ENCODE measurements at regions not wholly inside any gene's neighbourhood (a gene's known extent, or its start where the extent isn't known, plus 50 kb on each side); places are given as distances from the start of the nearest gene placed in this dataset.

DNA sequence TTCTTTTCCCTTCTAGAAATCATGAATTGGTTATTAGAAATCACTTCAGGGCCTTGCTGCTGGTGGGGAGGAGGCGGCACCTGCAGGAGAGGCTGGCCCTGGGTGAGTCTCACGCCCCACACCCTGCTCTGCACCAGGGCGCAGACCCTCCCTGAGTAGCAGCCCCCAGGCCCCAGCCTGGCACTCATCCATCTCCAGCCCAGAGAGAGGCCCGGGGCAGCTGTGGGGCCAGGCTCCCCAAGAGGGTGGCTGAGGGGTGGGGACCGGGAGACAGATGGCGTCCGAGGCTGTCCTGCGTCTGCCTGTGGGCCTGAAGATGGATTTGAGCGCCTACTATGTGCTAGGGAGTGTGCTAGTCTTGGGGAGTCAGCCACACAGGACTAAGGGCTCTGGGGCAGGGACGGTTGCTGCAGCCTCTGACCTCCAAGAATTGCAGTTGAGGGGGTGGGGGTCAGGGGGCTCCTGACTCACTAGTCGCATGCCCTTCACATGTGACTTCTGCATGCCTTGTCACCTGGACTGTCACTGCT, 59.6 kb upstream of the GATA5 start:
- H3K4me1 ChIP-seq: no peaks in the 10 kb centered on the region
- no peak overlapping the region for H3K4me3 ChIP-seq
- H3K27me3 ChIP-seq: peaks cover 0 to 97% of the 10 kb centered on the region in 2 donors
- H3K36me3 ChIP-seq: no peaks in the 10 kb centered on the region
- H3K9me3 ChIP-seq: no peaks in the 10 kb centered on the region
- ATAC-seq (no peak), DNase-seq (no peak)
- H3K27ac ChIP-seq: no peak overlapping the region
- TF ChIP-seq, protein P1, sequence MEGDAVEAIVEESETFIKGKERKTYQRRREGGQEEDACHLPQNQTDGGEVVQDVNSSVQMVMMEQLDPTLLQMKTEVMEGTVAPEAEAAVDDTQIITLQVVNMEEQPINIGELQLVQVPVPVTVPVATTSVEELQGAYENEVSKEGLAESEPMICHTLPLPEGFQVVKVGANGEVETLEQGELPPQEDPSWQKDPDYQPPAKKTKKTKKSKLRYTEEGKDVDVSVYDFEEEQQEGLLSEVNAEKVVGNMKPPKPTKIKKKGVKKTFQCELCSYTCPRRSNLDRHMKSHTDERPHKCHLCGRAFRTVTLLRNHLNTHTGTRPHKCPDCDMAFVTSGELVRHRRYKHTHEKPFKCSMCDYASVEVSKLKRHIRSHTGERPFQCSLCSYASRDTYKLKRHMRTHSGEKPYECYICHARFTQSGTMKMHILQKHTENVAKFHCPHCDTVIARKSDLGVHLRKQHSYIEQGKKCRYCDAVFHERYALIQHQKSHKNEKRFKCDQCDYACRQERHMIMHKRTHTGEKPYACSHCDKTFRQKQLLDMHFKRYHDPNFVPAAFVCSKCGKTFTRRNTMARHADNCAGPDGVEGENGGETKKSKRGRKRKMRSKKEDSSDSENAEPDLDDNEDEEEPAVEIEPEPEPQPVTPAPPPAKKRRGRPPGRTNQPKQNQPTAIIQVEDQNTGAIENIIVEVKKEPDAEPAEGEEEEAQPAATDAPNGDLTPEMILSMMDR (IDR thresholded peaks at IDR 0.05): no peak
- intact Hi-C loops (cut with DNase I): no loop called here

DNA sequence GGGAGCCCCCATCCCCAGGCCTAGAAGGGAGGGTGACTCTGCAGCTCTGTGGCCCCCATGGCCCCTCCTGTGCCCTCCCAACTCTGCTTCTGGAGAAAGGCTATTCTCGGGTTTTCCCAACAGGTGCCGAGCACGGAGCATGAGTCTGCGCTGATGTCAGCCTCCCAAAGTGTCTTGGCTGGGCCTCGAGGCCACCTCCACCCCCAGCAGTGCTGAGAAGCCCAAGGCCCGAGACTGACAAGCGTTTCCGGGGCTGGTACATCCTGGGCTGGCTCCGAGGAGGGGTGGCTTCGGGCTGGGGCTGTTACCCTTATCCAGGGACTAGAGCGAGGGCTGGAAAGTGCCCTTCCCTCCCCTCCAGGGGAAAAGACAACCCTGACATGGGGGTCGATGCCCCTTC, 60.2 kb upstream of the GATA5 start:
- Histone ChIP-seq H3K27me3 (peaks cover 0 to 97% of the 10 kb centered on the region in 2 donors), H3K27ac (no peak overlapping the region), H3K4me3 (no peak overlapping the region), H3K9me3 (no peaks in the 10 kb centered on the region), H3K36me3 (no peaks in the 10 kb centered on the region), H3K4me1 (no peaks in the 10 kb centered on the region)
- no peak for ATAC-seq
- TF ChIP-seq, protein P1 (IDR thresholded peaks at IDR 0.05): no peak
- intact Hi-C loops (cut with DNase I): no loop called here
- no peak for DNase-seq

DNA sequence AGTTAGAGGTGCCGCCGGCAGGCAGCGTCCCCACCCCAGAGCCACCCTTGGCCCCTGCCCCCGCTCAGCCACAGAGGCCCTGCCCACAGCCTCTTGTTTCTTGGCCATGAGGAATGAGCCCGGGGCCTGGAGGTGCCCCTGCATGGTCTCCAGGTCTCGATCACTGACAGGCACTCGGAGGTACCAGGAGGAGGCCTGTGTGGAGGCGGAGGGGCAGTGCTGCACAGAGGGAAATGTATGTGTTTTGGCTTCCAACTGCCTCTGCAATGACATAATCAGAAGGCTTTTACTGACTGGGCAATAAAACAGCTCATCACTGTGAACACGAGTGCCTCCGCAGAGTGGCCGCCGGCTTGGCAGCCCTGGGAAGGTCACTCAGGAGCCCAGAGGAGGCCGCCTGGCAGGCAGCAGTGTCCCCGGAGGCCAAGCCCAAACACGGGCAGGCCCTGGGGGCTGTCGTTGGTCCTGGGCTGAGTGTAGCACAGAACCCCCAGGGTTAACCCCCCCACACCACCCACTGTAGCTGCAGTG, 61.1 kb upstream of the GATA5 start:
- H3K27me3 ChIP-seq: peaks cover 0 to 97% of the 10 kb centered on the region in 2 donors
- H3K9me3 ChIP-seq: no peaks in the 10 kb centered on the region
- no peak overlapping the region for H3K27ac ChIP-seq
- H3K36me3 ChIP-seq: no peaks in the 10 kb centered on the region
- no peak for ATAC-seq
- TF ChIP-seq, protein P1 (IDR thresholded peaks at IDR 0.05): no peak
- H3K4me3 ChIP-seq: no peak overlapping the region
- DNase-seq: no peak
- no peaks in the 10 kb centered on the region for H3K4me1 ChIP-seq
- intact Hi-C loops (cut with DNase I): no loop called here

DNA sequence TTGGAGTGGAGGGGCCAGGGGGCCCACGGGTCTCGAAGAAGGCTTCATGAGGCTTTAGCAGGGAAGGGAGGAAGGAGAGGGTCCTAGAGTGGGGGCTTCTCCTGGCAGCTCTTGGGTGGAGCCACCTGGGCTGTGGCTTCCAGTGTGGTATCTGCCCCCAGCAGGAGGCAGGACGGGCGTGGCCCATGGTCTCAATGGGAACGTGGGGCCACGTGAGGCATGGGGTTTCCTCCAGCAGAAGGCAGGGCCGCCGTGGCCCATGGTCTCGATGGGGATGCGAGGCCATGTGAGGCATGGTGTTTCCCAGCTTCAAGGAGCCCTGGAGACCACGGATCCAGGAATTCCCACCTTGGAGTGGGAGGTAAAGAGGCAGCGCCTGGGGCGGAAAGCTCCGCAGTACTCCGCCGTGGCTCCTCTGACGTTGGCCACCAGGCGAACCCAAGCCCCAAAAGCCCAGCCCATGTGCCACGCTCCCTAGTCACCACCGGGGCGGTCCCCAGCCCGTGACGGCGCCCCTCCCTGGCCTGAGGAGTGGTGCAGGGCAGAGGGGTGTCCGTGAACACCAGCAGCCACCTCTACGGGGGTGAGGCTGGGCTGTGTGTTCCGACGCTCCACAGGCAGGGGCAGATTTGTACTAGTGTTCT, 62.0 kb upstream of the GATA5 start:
- Histone ChIP-seq H3K27me3 (peaks cover 0 to 97% of the 10 kb centered on the region in 2 donors), H3K27ac (no peak overlapping the region), H3K4me3 (no peak overlapping the region), H3K36me3 (no peaks in the 10 kb centered on the region), H3K4me1 (no peaks in the 10 kb centered on the region), H3K9me3 (no peaks in the 10 kb centered on the region)
- intact Hi-C loops (cut with DNase I): no loop called here
- TF ChIP-seq, protein P1 (IDR thresholded peaks at IDR 0.05): no peak
- DNase-seq (no peak), ATAC-seq (no peak)

DNA sequence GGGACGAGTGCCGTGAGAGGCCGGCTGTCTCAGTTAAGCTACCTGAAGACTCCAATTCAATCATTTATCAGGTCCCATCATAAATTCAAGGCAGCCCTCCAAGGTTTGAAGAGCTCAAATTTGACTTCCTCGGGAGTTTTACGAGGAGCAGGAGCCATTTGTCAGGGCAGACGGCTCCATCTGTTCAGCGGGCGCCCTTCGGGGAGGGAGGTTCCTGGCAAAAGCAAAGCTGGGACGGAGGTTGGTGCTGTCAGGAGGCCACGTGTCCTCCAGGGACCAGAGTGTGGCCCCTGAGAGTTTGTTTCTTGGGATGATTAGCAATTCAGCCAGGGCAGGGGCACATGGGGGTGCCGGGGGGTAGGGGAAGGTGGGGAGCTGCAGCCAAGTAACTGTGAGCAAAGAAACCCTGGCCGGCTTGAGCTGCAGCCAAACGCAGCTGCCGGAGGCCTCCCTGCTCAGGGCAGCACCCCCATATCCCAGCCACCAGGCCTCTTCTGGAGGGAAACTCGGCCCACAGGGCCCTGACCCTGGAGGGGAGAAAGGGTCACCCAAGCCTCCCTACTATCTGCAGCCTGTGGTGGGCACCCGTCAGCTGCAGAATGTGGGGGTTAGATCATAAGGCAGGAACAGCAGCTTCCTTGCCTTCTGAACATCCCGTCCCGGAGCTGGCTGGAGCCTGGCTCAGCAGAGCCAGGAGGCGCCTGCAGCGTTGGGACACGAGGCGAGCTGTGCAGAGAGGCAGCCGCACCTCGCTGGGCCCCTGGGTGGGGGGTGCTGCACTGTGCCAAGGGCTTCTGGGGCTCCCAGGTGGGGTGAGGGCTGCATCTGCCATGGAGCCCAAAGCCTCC, 63.6 kb upstream of the GATA5 start:
- Histone ChIP-seq H3K27me3 (peaks cover 0 to 97% of the 10 kb centered on the region in 2 donors), H3K9me3 (no peaks in the 10 kb centered on the region), H3K27ac (no peak overlapping the region), H3K36me3 (no peaks in the 10 kb centered on the region), H3K4me1 (no peaks in the 10 kb centered on the region), H3K4me3 (no peak overlapping the region)
- DNase-seq (peak in 1 of 4 donors; percentile 42), ATAC-seq (no peak)
- intact Hi-C loops (cut with DNase I): no loop called here
- TF ChIP-seq, protein P1 (IDR thresholded peaks at IDR 0.05): no peak

Data from left lung (tissue), 4 donors.